Activated CD8-positive, alpha-beta T cell treated with anti-CD3 and anti-CD28 coated beads for 36 hours (primary cell): ENCODE measurements at regions not wholly inside any gene's neighbourhood (a gene's known extent, or its start where the extent isn't known, plus 50 kb on each side); places are given as distances from the start of the nearest gene placed in this dataset.
"Not testable (repeated sequence)": the region's sequence is repeated elsewhere in the genome, so short reads cannot be mapped to it uniquely, and the experiment has no call there.

Experiments used
- ATAC-seq: fragments of 200-7000 bp; cut with Tn5 transposase; one replicate; pipeline ENCODE4 v1.10.0; 2021; ENCODE audit warnings: mild to moderate bottlenecking, moderate library complexity
- CTCF ChIA-PET: fragments of 350-600 bp; sonication (Branson Sonifier 250); formaldehyde crosslinking; loops from one replicate; lab custom pipeline; 2021; ENCODE audit warnings: antibody characterized with exemption; lab: Charles Lee
- POLR2A ChIA-PET: fragments of 350-600 bp; sonication (Branson Sonifier 250); formaldehyde crosslinking; loops from one replicate; lab custom pipeline; 2021; ENCODE audit warnings: antibody characterized with exemption; lab: Charles Lee
- DNase-seq: peaks from one replicate; pipeline ENCODE4 v3.0.0-alpha.2; 2020
- H3K27ac Mint-ChIP-seq: one replicate; pipeline ENCODE4 v1.8.0; 2021; ENCODE audit warnings: mild to moderate bottlenecking, mixed read lengths
- H3K27me3 Mint-ChIP-seq: one replicate; pipeline ENCODE4 v1.8.0; 2021; ENCODE audit warnings: mixed read lengths
- H3K36me3 Mint-ChIP-seq: one replicate; pipeline ENCODE4 v1.8.0; 2021; ENCODE audit warnings: low read depth, mixed read lengths
- H3K4me1 Mint-ChIP-seq: one replicate; pipeline ENCODE4 v1.8.0; 2021; ENCODE audit warnings: low read depth, mixed read lengths
- H3K4me3 Mint-ChIP-seq: one replicate; pipeline ENCODE4 v1.8.0; 2021; ENCODE audit warnings: mild to moderate bottlenecking, moderate library complexity, mixed read lengths
- H3K9me3 Mint-ChIP-seq: one replicate; pipeline ENCODE4 v1.8.0; 2021; ENCODE audit warnings: mixed read lengths
- CTCF ChIP-seq: fragments of 200-600 bp; IDR thresholded peaks from one replicate; pipeline ENCODE4 v1.8.0; 2022; ENCODE audit warnings: antibody characterized with exemption, mild to moderate bottlenecking
- intact Hi-C: fragments of 100-400 bp; cut with micrococcal nuclease; formaldehyde crosslinking; loops from one replicate; pipeline ENCODE4 v1.10.0; 2022

DNA sequence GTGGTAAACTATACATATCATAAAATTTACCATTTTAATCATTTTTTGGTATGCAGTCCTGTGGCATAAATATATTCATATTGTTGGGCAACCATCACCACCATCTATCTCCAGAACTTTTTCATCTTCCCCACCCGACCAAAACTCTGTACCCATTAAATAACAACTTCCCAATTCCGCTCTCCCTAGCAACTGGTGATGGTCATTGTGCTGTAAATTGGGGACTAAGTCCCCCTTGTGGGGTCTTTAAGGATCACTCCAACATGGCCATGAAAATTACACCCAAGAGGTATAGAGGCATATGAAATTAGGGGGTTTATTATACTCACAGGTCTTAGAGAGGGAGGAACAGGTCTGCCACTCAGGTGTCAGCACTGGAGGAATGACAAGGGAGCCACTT, 57.4 kb upstream of the NKD1 start:
- intact Hi-C loops, result no loop called here
- peaks cover 2% of the 10 kb centered on the region for H3K27me3 Mint-ChIP-seq
- H3K9me3 Mint-ChIP-seq, result no peaks in the 10 kb centered on the region
- no peak for TF ChIP-seq CTCF
- no peak overlapping the region for H3K4me3 Mint-ChIP-seq
- CTCF ChIA-PET, result no interaction called here
- POLR2A ChIA-PET, result no interaction called here
- ATAC-seq (no peak), DNase-seq (no peak)
- no peaks in the 10 kb centered on the region for H3K4me1 Mint-ChIP-seq
- no peak overlapping the region for H3K27ac Mint-ChIP-seq
- H3K36me3 Mint-ChIP-seq, result no peaks in the 10 kb centered on the region

DNA sequence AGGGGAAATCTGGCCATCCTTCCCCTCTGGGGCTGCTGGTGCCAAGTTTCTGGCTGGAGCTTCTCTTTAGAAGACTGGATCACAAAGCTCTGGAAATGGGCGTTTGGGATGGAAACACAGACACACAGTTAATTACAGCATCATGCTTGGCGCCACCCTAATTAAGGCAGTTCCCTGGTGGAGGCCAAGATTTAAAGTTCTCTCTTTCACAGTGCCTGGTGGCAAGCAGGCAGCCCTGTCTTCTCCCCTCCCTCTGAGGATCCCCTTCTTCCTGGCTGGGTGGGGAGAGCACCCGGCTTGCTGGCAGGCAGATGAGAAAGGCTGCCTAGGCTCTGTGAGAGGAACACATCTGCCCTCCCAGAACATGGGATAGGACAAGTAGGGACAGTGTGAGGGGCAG, 59.0 kb upstream of the NKD1 start:
- Mint-ChIP-seq H3K9me3 (peaks cover 5% of the 10 kb centered on the region), H3K4me3 (no peak overlapping the region), H3K27ac (no peak overlapping the region), H3K36me3 (no peaks in the 10 kb centered on the region), H3K27me3 (peaks cover 2% of the 10 kb centered on the region), H3K4me1 (no peaks in the 10 kb centered on the region)
- DNase-seq, result no peak
- intact Hi-C loops, result no loop called here
- ChIA-PET POLR2A (no interaction called here), CTCF (interaction anchor here (1.7 kb wide), 1 partner anchor 317 kb away, joined by 4 read pairs; no protein-coding TSS in a partner anchor)
- no peak for ATAC-seq
- TF ChIP-seq CTCF, result no peak

DNA sequence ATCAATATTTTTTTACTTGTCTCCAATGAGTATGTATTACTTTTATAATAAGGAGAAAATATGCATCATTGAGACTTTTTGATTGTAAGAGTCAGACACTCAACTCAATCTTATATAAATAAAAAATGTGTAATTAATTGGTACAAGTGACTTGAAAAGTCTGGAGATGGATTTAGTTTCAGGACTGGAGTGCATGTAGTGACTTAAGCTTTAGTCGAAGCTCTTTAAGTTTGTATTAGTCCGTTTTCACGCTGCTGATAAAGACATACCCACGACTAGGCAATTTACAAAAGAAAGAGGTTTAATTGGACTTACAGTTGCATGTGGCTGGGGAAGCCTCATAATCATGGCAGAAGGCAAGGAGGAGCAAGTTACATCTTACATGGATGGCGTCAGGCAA, 60.7 kb upstream of the NKD1 start:
- POLR2A ChIA-PET, result no interaction called here
- Mint-ChIP-seq H3K4me3 (no peak overlapping the region), H3K9me3 (peaks cover 8% of the 10 kb centered on the region), H3K27ac (no peak overlapping the region), H3K36me3 (no peaks in the 10 kb centered on the region), H3K27me3 (peaks cover 2% of the 10 kb centered on the region), H3K4me1 (no peaks in the 10 kb centered on the region)
- ATAC-seq, result no peak
- DNase-seq, result no peak
- TF ChIP-seq CTCF, result no peak
- intact Hi-C loops, result no loop called here
- CTCF ChIA-PET, result no interaction called here

- CTCF ChIA-PET, ATAC-seq, intact Hi-C loops, H3K27me3 Mint-ChIP-seq, POLR2A ChIA-PET, H3K4me1 Mint-ChIP-seq, H3K27ac Mint-ChIP-seq, DNase-seq, H3K36me3 Mint-ChIP-seq, H3K4me3 Mint-ChIP-seq, H3K9me3 Mint-ChIP-seq: not testable (repeated sequence)
These were observed 62.0 kb upstream of the NKD1 start for GRCh38 chr16:50486162-50486561.

DNA sequence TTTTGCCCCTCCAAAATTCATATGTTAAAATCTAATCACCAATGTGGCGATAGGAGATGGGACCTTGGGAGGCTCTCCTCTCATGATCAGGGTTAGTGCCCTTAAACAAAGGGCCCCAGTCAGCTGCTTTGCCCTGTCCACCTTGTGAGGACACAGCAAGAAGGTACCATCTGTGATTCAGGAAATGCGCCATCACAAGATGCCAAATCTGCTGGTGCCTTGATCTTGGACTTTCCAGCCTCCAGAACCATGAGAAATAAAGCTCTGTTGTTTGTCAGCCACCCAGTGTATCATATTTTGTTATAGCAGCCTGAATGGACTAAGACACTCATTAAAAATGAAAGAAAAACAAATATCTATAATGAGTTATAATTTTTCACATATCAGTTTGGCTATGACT, 63.0 kb upstream of the NKD1 start:
- ChIA-PET POLR2A (no interaction called here), CTCF (no interaction called here)
- intact Hi-C loops, result no loop called here
- ATAC-seq, result no peak
- no peaks in the 10 kb centered on the region for H3K36me3 Mint-ChIP-seq
- no peak for DNase-seq
- no peak for TF ChIP-seq CTCF
- no peak overlapping the region for H3K4me3 Mint-ChIP-seq
- H3K4me1 Mint-ChIP-seq, result no peaks in the 10 kb centered on the region
- peaks cover 8% of the 10 kb centered on the region for H3K9me3 Mint-ChIP-seq
- H3K27me3 Mint-ChIP-seq, result peaks cover 2% of the 10 kb centered on the region
- H3K27ac Mint-ChIP-seq, result no peak overlapping the region

DNA sequence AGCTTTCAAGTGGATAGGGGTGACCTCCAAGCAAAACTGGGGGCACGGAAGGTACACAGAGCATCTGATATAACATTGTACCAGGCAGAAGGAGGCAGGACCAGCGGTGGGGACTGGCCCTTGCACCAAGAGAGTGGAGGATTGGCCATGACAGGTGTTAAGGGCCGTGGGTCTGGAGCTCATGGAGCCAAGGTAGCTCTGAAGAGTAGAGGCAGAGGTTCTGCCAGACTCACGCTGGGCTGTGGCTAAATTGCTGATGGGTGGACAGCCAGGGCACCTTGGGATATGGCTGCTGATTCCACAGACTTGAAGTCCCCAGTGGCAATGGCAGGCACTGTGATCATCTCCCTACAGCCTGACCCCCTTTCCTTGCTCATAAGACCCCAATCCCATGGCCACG, 65.9 kb upstream of the NKD1 start:
- no peak for TF ChIP-seq CTCF
- DNase-seq (no peak), ATAC-seq (no peak)
- no peaks in the 10 kb centered on the region for H3K36me3 Mint-ChIP-seq
- H3K27me3 Mint-ChIP-seq, result no peaks in the 10 kb centered on the region
- intact Hi-C loops, result no loop called here
- no peak overlapping the region for H3K27ac Mint-ChIP-seq
- H3K4me3 Mint-ChIP-seq, result no peak overlapping the region
- H3K4me1 Mint-ChIP-seq, result no peaks in the 10 kb centered on the region
- POLR2A ChIA-PET, result no interaction called here
- H3K9me3 Mint-ChIP-seq, result peaks cover 8% of the 10 kb centered on the region
- CTCF ChIA-PET, result no interaction called here
